GM12878 (cell line): ENCODE measurements at regions not wholly inside any gene's neighbourhood (a gene's known extent, or its start where the extent isn't known, plus 50 kb on each side); places are given as distances from the start of the nearest gene placed in this dataset.
A peak's percentile ranks its signal among the peaks of the same experiment; 100 is the strongest.

Source experiments
- BACH1 ChIP-seq: fragments of 450-650 bp; IDR thresholded peaks from 2 replicates; pipeline ENCODE4 v1.6.1; 2017; ENCODE audit warnings: mild to moderate bottlenecking, borderline replicate concordance
- CBFB ChIP-seq: IDR thresholded peaks from 2 replicates; pipeline ENCODE4 v1.6.1; 2016; ENCODE audit warnings: antibody characterized with exemption, low read depth
- CBX3 ChIP-seq: fragments of 200-600 bp; sonication (generic); IDR thresholded peaks from 2 replicates; pipeline ENCODE4 v1.6.1; 2016; ENCODE audit warnings: low read depth, borderline replicate concordance
- DPF2 ChIP-seq: fragments of 450-650 bp; IDR thresholded peaks from 2 replicates; pipeline ENCODE4 v1.6.1; 2017; ENCODE audit warnings: mild to moderate bottlenecking
- EED ChIP-seq: sonication (generic); IDR thresholded peaks from 2 replicates; pipeline ENCODE4 v1.6.1; 2016; ENCODE audit warnings: antibody characterized with exemption, low read depth
- EP300 ChIP-seq, 2 experiments: fragments of 150-350 bp in 1 of 2; IDR thresholded peaks; 2 replicates each; pipeline ENCODE4 v1.6.1; 2011 to 2012; ENCODE audit warnings: low read depth in 2 of 2, low read length in 2 of 2, borderline replicate concordance in 1 of 2, improper control_type of control experiment in 1 of 2, inconsistent platforms in 1 of 2; ENCODE audit not compliant: control insufficient read depth in 1 of 2
- IKZF1 ChIP-seq: fragments of 450-650 bp; conservative IDR thresholded peaks from 2 replicates; pipeline ENCODE4 v1.6.1; 2017; ENCODE audit warnings: antibody characterized with exemption, mild to moderate bottlenecking
- IRF3 ChIP-seq: fragments of 450-650 bp; IDR thresholded peaks from 2 replicates; pipeline ENCODE4 v1.6.1; 2014; ENCODE audit warnings: mild to moderate bottlenecking
- IRF4 ChIP-seq: IDR thresholded peaks from 2 replicates; pipeline ENCODE4 v1.6.1; 2011; ENCODE audit warnings: low read depth, low read length
- KDM1A ChIP-seq: fragments of 200-600 bp; sonication (generic); IDR thresholded peaks from 2 replicates; pipeline ENCODE4 v1.6.1; 2016; ENCODE audit warnings: borderline replicate concordance
- MTA2 ChIP-seq: fragments of 450-650 bp; IDR thresholded peaks from 2 replicates; pipeline ENCODE4 v1.6.1; 2016; ENCODE audit warnings: low read depth, mild to moderate bottlenecking, moderate library complexity
- NFIC ChIP-seq: IDR thresholded peaks from 2 replicates; pipeline ENCODE4 v1.6.1; 2012; ENCODE audit warnings: low read depth, mild to moderate bottlenecking, inconsistent platforms, low read length, moderate library complexity
- PAX8 ChIP-seq: fragments of 450-650 bp; IDR thresholded peaks from 2 replicates; pipeline ENCODE4 v1.6.1; 2017; ENCODE audit warnings: mild to moderate bottlenecking, moderate library complexity
- POLR2A ChIP-seq: IDR thresholded peaks from 2 replicates; pipeline ENCODE4 v1.6.1; 2011; ENCODE audit warnings: low read depth, mild to moderate bottlenecking, low read length
- RAD21 ChIP-seq: IDR thresholded peaks from 2 replicates; pipeline ENCODE4 v1.6.1; 2011; ENCODE audit warnings: mild to moderate bottlenecking, low read depth, low read length, moderate library complexity; ENCODE audit not compliant: insufficient read depth
- RCOR1 ChIP-seq: conservative IDR thresholded peaks from 2 replicates; pipeline ENCODE4 v1.6.1; 2012; ENCODE audit warnings: low read depth, low read length, improper control_type of control experiment
- SMAD1 ChIP-seq: fragments of 450-650 bp; IDR thresholded peaks from 2 replicates; pipeline ENCODE4 v1.6.1; 2018; ENCODE audit warnings: mild to moderate bottlenecking, low read depth; ENCODE audit not compliant: partially characterized antibody
- TF ChIP-seq, protein P1 (sequence below): fragments of 450-650 bp; IDR thresholded peaks from 2 replicates; pipeline ENCODE4 v1.6.1; 2016; ENCODE audit warnings: mild to moderate bottlenecking, moderate library complexity, borderline replicate concordance

DNA sequence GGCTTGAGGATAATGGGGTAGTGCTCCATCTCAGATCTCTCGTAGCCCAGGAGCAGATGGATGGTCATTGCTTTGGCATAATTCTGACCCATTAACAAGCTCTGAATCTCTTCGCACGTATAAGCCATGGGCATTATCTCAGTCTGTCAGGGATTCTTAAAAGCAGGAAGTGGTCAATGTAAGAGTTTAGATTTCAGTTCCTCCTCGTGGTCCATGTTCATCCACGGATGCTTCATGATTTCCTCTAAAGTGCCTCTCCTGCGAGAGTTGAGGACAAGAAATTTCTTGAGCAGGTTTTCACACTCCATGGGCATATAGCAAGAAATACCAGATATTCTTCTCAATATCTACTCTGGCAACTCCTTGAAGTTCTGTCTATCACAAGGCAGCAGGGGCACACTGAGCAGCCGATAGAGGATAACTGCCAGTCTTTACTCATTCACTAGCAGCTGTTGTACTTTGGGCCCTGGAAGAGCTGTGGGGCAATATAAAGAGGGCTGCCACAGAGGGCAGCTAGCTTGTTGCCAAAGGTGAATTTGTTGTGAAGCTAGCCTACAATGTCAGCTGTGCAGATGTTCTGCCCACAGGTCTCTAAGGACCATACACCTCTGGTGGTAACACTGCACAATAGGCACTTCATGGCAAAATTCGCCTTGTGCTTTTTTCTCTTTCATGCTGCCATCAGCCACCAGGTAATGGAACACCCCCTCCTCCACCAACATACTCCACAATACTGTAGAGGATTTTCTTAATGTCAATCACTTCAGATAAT lies 52.0 kb upstream of the WDR17 start (continued):
- 0 out of 2 replicates have a peak, but pooled peaks have one; percentile 19 for TF ChIP-seq BACH1
- peak; percentile 51; the same call in 1 of the 2 replicates for TF ChIP-seq NFIC
- TF ChIP-seq POLR2A: no peak
- TF ChIP-seq IRF3: no peak
- TF ChIP-seq EED: peak; percentile 84
- no peak for TF ChIP-seq KDM1A
- peak in 1 of 2 experiments; percentile 59; a peak in 1 of 4 replicates for TF ChIP-seq EP300 (IDR thresholded peaks at IDR 0.05; ENCODE audit: borderline replicate concordance in 1 of 2, control insufficient read depth in 1 of 2, low read depth in 2 of 2, low read length in 2 of 2)
- TF ChIP-seq RCOR1: no peak
- TF ChIP-seq CBX3: no peak
- 0 out of 2 replicates have a peak, but pooled peaks have one; percentile 53 for TF ChIP-seq DPF2
- peak; percentile 67; the same call in 1 of the 2 replicates for TF ChIP-seq IRF4
- no peak for TF ChIP-seq PAX8
- no peak for TF ChIP-seq SMAD1
- no peak for TF ChIP-seq CBFB
- TF ChIP-seq MTA2: peak; percentile 54; the same call in 1 of the 2 replicates
- TF ChIP-seq IKZF1: peak; percentile 56
- TF ChIP-seq RAD21: no peak
- TF ChIP-seq, protein P1, sequence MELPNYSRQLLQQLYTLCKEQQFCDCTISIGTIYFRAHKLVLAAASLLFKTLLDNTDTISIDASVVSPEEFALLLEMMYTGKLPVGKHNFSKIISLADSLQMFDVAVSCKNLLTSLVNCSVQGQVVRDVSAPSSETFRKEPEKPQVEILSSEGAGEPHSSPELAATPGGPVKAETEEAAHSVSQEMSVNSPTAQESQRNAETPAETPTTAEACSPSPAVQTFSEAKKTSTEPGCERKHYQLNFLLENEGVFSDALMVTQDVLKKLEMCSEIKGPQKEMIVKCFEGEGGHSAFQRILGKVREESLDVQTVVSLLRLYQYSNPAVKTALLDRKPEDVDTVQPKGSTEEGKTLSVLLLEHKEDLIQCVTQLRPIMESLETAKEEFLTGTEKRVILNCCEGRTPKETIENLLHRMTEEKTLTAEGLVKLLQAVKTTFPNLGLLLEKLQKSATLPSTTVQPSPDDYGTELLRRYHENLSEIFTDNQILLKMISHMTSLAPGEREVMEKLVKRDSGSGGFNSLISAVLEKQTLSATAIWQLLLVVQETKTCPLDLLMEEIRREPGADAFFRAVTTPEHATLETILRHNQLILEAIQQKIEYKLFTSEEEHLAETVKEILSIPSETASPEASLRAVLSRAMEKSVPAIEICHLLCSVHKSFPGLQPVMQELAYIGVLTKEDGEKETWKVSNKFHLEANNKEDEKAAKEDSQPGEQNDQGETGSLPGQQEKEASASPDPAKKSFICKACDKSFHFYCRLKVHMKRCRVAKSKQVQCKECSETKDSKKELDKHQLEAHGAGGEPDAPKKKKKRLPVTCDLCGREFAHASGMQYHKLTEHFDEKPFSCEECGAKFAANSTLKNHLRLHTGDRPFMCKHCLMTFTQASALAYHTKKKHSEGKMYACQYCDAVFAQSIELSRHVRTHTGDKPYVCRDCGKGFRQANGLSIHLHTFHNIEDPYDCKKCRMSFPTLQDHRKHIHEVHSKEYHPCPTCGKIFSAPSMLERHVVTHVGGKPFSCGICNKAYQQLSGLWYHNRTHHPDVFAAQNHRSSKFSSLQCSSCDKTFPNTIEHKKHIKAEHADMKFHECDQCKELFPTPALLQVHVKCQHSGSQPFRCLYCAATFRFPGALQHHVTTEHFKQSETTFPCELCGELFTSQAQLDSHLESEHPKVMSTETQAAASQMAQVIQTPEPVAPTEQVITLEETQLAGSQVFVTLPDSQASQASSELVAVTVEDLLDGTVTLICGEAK: no peak
